ENCODE measurements at regions not wholly inside any gene's neighbourhood (a gene's known extent, or its start where the extent isn't known, plus 50 kb on each side); places are given as distances from the start of the nearest gene placed in this dataset.

- no peak for TF ChIP-seq POLR2A (IDR thresholded peaks at IDR 0.05; ENCODE audit: low read depth, low read length)
- no peak for TF ChIP-seq POLR2AphosphoS5 (IDR thresholded peaks at IDR 0.05; ENCODE audit: low read depth, low read length)
- TF ChIP-seq TAF1 (IDR thresholded peaks at IDR 0.05; ENCODE audit: low read depth, low read length): no peak
- no peak for TF ChIP-seq PAX5 (IDR thresholded peaks at IDR 0.05; ENCODE audit: insufficient read depth, low read length, severe bottlenecking)
These were observed 404.1 kb downstream of the CBLN2 start for GRCh38 chr18:72140007-72140406.

Data from GM12891 (cell line).